ENCODE measurements at regions not wholly inside any gene's neighbourhood (a gene's known extent, or its start where the extent isn't known, plus 50 kb on each side); places are given as distances from the start of the nearest gene placed in this dataset.
A peak's percentile ranks its signal among the peaks of the same experiment; 100 is the strongest.
"Not testable (repeated sequence)": the region's sequence is repeated elsewhere in the genome, so short reads cannot be mapped to it uniquely, and the experiment has no call there.

GRCh38 chr6:74343804-74344203 is 647.8 kb downstream of the CD109 start:
- CTCF ChIA-PET: interaction anchor here (0.6 to 1.5 kb wide), 4 partner anchors 9 to 65 kb away, joined by 3 to 7 read pairs (median 3); no protein-coding TSS in a partner anchor
- no peak for DNase-seq (ENCODE audit: low read depth, low spot score)

DNA sequence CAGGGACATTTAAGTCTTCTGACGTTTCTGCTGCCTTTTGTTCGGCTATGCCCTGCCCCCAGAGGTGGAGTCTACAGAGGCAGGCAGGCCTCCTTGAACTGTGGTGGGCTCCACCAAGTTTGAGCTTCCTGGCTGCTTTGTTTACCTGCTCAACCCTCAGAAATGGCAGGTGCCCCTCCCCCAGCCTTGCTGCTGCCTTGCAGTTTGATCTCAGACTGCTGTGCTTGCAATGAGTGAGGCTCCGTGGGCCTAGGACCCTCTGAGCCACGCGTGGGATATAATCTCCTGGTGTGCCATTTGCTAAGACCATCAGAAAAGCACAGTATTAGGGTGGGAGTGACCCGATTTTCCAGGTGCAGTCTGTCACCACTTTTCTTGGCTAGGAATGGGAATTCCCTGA is 647.3 kb downstream of the CD109 start:
- CTCF ChIA-PET: interaction anchor here (0.6 to 1.5 kb wide), 4 partner anchors 9 to 66 kb away, joined by 3 to 7 read pairs (median 3); no protein-coding TSS in a partner anchor
- POLR2A ChIA-PET; H3K9me3 ChIP-seq (ENCODE audit: control insufficient read depth, insufficient read depth, low read length); DNase-seq (ENCODE audit: low read depth, low spot score); H3K4me3 ChIP-seq (ENCODE audit: low read depth, low read length); H3K27me3 ChIP-seq (ENCODE audit: control insufficient read depth, insufficient read depth, low read length); H3K27ac ChIP-seq (ENCODE audit: low read depth, low read length): not testable (repeated sequence)

More at GRCh38 chr6:74343804-74344203, 647.8 kb downstream of the CD109 start:
- Histone ChIP-seq H3K4me3 (ENCODE audit: low read depth, low read length) (no peak overlapping the region), H3K27ac (ENCODE audit: low read depth, low read length) (no peak overlapping the region), H3K27me3 (ENCODE audit: control insufficient read depth, insufficient read depth, low read length) (no peaks in the 10 kb centered on the region), H3K9me3 (ENCODE audit: control insufficient read depth, insufficient read depth, low read length) (no peaks in the 10 kb centered on the region)
- TF ChIP-seq, protein P1, sequence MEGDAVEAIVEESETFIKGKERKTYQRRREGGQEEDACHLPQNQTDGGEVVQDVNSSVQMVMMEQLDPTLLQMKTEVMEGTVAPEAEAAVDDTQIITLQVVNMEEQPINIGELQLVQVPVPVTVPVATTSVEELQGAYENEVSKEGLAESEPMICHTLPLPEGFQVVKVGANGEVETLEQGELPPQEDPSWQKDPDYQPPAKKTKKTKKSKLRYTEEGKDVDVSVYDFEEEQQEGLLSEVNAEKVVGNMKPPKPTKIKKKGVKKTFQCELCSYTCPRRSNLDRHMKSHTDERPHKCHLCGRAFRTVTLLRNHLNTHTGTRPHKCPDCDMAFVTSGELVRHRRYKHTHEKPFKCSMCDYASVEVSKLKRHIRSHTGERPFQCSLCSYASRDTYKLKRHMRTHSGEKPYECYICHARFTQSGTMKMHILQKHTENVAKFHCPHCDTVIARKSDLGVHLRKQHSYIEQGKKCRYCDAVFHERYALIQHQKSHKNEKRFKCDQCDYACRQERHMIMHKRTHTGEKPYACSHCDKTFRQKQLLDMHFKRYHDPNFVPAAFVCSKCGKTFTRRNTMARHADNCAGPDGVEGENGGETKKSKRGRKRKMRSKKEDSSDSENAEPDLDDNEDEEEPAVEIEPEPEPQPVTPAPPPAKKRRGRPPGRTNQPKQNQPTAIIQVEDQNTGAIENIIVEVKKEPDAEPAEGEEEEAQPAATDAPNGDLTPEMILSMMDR (IDR thresholded peaks at IDR 0.05; ENCODE audit: low read depth, low read length): peak; percentile 37
- POLR2A ChIA-PET: interaction anchor here (0.6 kb wide), 1 partner anchor 66 kb away, joined by 3 read pairs; no protein-coding TSS in a partner anchor

DNA sequence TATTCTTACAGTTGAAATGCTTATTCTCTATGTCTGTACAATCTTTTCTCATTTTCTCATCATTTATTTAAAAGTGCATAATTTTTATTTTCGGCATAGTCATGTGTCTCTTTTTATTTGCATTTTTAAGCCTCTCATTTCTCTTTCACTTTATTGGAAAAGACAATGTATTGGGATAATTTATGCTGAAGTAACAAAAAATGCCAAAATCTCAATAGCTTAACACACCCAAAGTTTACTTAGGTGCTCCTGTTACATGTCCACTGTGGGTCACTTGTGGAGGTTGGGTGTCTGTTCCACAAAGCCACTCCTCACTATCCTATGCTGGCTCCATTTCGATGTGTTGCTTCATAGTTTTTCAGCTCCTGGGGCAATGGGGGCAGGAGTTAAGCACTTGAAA is 638.7 kb downstream of the CD109 start:
- ChIA-PET CTCF (interaction anchor here (0.8 kb wide), 1 partner anchor 9 kb away, joined by 3 read pairs; no protein-coding TSS in a partner anchor), POLR2A (no interaction called here)
- H3K4me3 ChIP-seq (ENCODE audit: low read depth, low read length): no peak overlapping the region
- no peaks in the 10 kb centered on the region for H3K27me3 ChIP-seq (ENCODE audit: control insufficient read depth, insufficient read depth, low read length)
- DNase-seq (ENCODE audit: low read depth, low spot score): no peak
- TF ChIP-seq, protein P1 (IDR thresholded peaks at IDR 0.05; ENCODE audit: low read depth, low read length): no peak
- no peak overlapping the region for H3K27ac ChIP-seq (ENCODE audit: low read depth, low read length)
- H3K9me3 ChIP-seq (ENCODE audit: control insufficient read depth, insufficient read depth, low read length): no peaks in the 10 kb centered on the region

DNA sequence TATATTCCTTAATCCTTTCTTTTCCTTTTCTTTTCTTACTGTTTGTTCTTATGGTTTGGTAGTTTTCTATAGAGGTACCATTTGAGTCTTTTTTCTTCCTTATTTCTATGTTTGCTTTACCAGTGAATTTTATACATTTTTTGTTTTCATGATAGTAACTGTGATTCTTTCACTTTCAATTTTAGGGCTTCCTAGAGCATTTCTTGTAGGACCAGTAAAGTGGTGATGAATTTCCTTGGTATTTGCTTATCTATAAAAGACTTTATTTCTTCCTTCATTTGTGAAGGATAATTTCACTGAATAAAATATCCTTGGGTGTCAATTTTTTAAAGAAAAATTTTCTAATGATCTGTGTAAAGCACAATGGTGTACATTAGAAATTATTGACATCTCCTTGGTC is 637.4 kb downstream of the CD109 start:
- ChIA-PET POLR2A (no interaction called here), CTCF (no interaction called here)
- TF ChIP-seq, protein P1 (IDR thresholded peaks at IDR 0.05; ENCODE audit: low read depth, low read length): no peak
- H3K27me3 ChIP-seq (ENCODE audit: control insufficient read depth, insufficient read depth, low read length): no peaks in the 10 kb centered on the region
- no peak overlapping the region for H3K4me3 ChIP-seq (ENCODE audit: low read depth, low read length)
- H3K9me3 ChIP-seq (ENCODE audit: control insufficient read depth, insufficient read depth, low read length): no peaks in the 10 kb centered on the region
- no peak for DNase-seq (ENCODE audit: low read depth, low spot score)
- H3K27ac ChIP-seq (ENCODE audit: low read depth, low read length): no peak overlapping the region

DNA sequence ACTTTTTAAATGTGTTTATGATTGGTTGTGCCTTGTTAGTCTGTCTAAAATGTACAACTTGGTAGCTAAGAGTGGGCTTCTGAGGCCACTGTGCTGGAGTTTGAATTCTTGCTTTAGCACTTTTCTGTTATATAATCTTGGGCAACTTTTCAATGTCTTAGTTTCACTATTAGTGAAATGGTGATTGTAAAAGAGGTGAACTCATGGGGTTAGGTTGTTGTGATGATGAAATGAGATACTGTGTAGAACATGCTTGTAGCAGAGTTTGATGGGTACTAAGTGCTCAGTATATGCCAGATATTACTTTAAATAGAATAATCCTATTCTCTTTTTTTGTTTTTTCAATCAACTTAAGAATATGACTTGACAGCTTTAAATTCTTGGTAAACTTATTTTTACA is 624.7 kb downstream of the CD109 start:
- Histone ChIP-seq H3K9me3 (ENCODE audit: control insufficient read depth, insufficient read depth, low read length) (no peaks in the 10 kb centered on the region), H3K27ac (ENCODE audit: low read depth, low read length) (no peak overlapping the region), H3K27me3 (ENCODE audit: control insufficient read depth, insufficient read depth, low read length) (no peaks in the 10 kb centered on the region), H3K4me3 (ENCODE audit: low read depth, low read length) (no peak overlapping the region)
- no peak for DNase-seq (ENCODE audit: low read depth, low spot score)
- POLR2A ChIA-PET: no interaction called here
- TF ChIP-seq, protein P1 (IDR thresholded peaks at IDR 0.05; ENCODE audit: low read depth, low read length): no peak
- CTCF ChIA-PET: interaction anchor here (1.3 kb wide), 1 partner anchor 888 kb away, joined by 3 read pairs; no protein-coding TSS in a partner anchor

All from AG04450 (cell line).